Skeletal muscle tissue (tissue), 3 donors: ENCODE measurements at regions not wholly inside any gene's neighbourhood (a gene's known extent, or its start where the extent isn't known, plus 50 kb on each side); places are given as distances from the start of the nearest gene placed in this dataset.

Source experiments
- H3K27ac ChIP-seq: one replicate; pipeline ENCODE4 v1.7.0; 2013; ENCODE audit warnings: mild to moderate bottlenecking, low read depth, low read length, inconsistent platforms
- H3K27me3 ChIP-seq, 3 donors: one replicate each; pipeline ENCODE4 v1.7.0; 2013; ENCODE audit warnings: low read length in 3 of 3; ENCODE audit not compliant: control insufficient read depth in 3 of 3, insufficient read depth in 3 of 3
- H3K36me3 ChIP-seq, 3 donors: one replicate each; pipeline ENCODE4 v1.7.0; 2013; ENCODE audit warnings: low read length in 3 of 3; ENCODE audit not compliant: control insufficient read depth in 3 of 3, insufficient read depth in 3 of 3
- H3K4me1 ChIP-seq, 3 donors: one replicate each; pipeline ENCODE4 v1.7.0; 2013; ENCODE audit warnings: low read length in 3 of 3, mild to moderate bottlenecking in 3 of 3; ENCODE audit not compliant: control insufficient read depth in 3 of 3, insufficient read depth in 3 of 3
- H3K4me3 ChIP-seq, 3 donors: one replicate each; pipeline ENCODE4 v1.7.0; 2013; ENCODE audit warnings: low read length in 3 of 3
- H3K9ac ChIP-seq, 3 donors: one replicate each; pipeline ENCODE4 v1.7.0; 2013; ENCODE audit warnings: low read length in 3 of 3, mild to moderate bottlenecking in 3 of 3, moderate library complexity in 2 of 3, low read depth in 1 of 3
- H3K9me3 ChIP-seq, 3 donors: one replicate each; pipeline ENCODE4 v1.7.0; 2013; ENCODE audit warnings: low read length in 3 of 3; ENCODE audit not compliant: control insufficient read depth in 3 of 3
- donor health status: Osteomylitis.

DNA sequence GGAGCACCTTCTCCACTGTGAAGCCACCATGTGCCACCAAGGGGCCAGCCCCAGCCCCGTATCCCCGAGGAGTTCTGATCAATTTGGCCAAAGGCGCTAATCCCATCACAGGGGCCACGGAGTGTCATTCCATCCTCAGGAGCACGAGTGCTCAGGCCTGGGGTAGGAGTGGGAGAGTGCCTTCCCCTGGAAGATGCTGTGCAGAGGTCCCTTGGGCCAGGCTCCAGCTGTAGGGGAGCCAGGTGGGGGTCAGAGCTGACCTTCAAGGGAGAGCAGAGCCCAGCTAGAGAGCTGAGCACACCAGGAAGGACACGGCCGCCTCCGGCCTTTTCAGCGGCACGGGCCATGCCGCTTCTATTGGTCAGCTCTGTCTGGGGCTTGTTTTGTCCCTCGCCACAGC lies 1459.9 kb downstream of the BRD1 start:
- H3K36me3 ChIP-seq = no peaks in the 10 kb centered on the region
- H3K27me3 ChIP-seq = peaks cover 0 to 18% (median 15%) of the 10 kb centered on the region in 3 donors
- H3K4me1 ChIP-seq = no peaks in the 10 kb centered on the region
- H3K4me3 ChIP-seq = no peak overlapping the region
- H3K9me3 ChIP-seq = no peaks in the 10 kb centered on the region
- no peak overlapping the region for H3K9ac ChIP-seq
- no peak overlapping the region for H3K27ac ChIP-seq

GRCh38 chr22:48366591-48366990 lies 1461.1 kb downstream of the BRD1 start:
- Histone ChIP-seq H3K36me3 (no peaks in the 10 kb centered on the region), H3K27ac (no peak overlapping the region), H3K27me3 (peaks cover 0 to 18% (median 15%) of the 10 kb centered on the region in 3 donors), H3K9ac (no peak overlapping the region), H3K9me3 (no peaks in the 10 kb centered on the region), H3K4me3 (no peak overlapping the region), H3K4me1 (no peaks in the 10 kb centered on the region)

GRCh38 chr22:48366056-48366455 lies 1461.6 kb downstream of the BRD1 start:
- Histone ChIP-seq H3K4me3 (no peak overlapping the region), H3K4me1 (no peaks in the 10 kb centered on the region), H3K36me3 (no peaks in the 10 kb centered on the region), H3K27me3 (peaks cover 0 to 15% (median 15%) of the 10 kb centered on the region in 3 donors), H3K27ac (no peak overlapping the region), H3K9ac (no peak overlapping the region), H3K9me3 (no peaks in the 10 kb centered on the region)

- no peak overlapping the region for H3K27ac ChIP-seq
- H3K27me3 ChIP-seq = peaks cover 0 to 12% (median 11%) of the 10 kb centered on the region in 3 donors
- H3K9me3 ChIP-seq = no peaks in the 10 kb centered on the region
- no peak overlapping the region for H3K4me3 ChIP-seq
- H3K4me1 ChIP-seq = no peaks in the 10 kb centered on the region
- no peaks in the 10 kb centered on the region for H3K36me3 ChIP-seq
- H3K9ac ChIP-seq = no peak overlapping the region
Observed at GRCh38 chr22:48365386-48365785, 1462.3 kb downstream of the BRD1 start.

GRCh38 chr22:48362721-48363404 lies 1464.8 kb downstream of the BRD1 start:
- peaks cover 0 to 19% (median 16%) of the 10 kb centered on the region in 3 donors for H3K27me3 ChIP-seq
- H3K9me3 ChIP-seq = no peaks in the 10 kb centered on the region
- no peak overlapping the region for H3K4me3 ChIP-seq
- H3K27ac ChIP-seq = no peak overlapping the region
- H3K36me3 ChIP-seq = no peaks in the 10 kb centered on the region
- H3K9ac ChIP-seq = no peak overlapping the region
- no peaks in the 10 kb centered on the region for H3K4me1 ChIP-seq

DNA sequence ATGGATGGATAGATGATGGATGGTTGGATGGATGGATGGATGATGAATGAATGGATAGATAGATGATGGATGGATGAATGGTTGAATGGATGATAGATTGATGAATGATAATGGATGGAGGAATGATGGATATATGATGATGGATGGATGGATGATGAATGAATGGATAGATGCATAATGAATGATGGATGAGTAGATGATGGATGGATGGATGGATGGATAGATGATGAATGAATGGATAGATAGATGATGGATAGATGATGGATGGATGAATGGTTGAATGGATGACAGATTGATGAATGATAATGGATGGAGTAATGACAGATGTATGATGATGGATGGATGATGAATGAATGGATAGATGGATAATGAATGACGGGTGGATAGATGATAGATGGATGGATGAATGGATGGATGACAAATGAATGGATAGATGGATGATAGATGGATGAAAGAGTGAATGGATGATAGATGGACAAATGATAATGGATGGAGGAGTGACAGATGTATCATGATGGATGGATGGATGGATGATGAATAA lies 1466.5 kb downstream of the BRD1 start:
- Histone ChIP-seq H3K9ac (no peak overlapping the region), H3K4me3 (no peak overlapping the region), H3K4me1 (no peaks in the 10 kb centered on the region), H3K27me3 (peaks cover 3 to 33% (median 25%) of the 10 kb centered on the region in 3 donors), H3K36me3 (no peaks in the 10 kb centered on the region), H3K9me3 (no peaks in the 10 kb centered on the region), H3K27ac (no peak overlapping the region)

- no peaks in the 10 kb centered on the region for H3K36me3 ChIP-seq
- H3K9me3 ChIP-seq = no peaks in the 10 kb centered on the region
- H3K27me3 ChIP-seq = peaks cover 3 to 36% (median 21%) of the 10 kb centered on the region in 3 donors
- H3K4me3 ChIP-seq = no peak overlapping the region
- H3K4me1 ChIP-seq = no peaks in the 10 kb centered on the region
- no peak overlapping the region for H3K9ac ChIP-seq
- H3K27ac ChIP-seq = no peak overlapping the region
Observed at GRCh38 chr22:48359613-48359965, 1468.1 kb downstream of the BRD1 start.

GRCh38 chr22:48358886-48359612 lies 1468.6 kb downstream of the BRD1 start:
- H3K9me3 ChIP-seq = no peaks in the 10 kb centered on the region
- no peak overlapping the region for H3K9ac ChIP-seq
- no peaks in the 10 kb centered on the region for H3K36me3 ChIP-seq
- H3K27ac ChIP-seq = no peak overlapping the region
- H3K4me3 ChIP-seq = no peak overlapping the region
- peaks cover 3 to 36% (median 25%) of the 10 kb centered on the region in 3 donors for H3K27me3 ChIP-seq
- H3K4me1 ChIP-seq = no peaks in the 10 kb centered on the region

DNA sequence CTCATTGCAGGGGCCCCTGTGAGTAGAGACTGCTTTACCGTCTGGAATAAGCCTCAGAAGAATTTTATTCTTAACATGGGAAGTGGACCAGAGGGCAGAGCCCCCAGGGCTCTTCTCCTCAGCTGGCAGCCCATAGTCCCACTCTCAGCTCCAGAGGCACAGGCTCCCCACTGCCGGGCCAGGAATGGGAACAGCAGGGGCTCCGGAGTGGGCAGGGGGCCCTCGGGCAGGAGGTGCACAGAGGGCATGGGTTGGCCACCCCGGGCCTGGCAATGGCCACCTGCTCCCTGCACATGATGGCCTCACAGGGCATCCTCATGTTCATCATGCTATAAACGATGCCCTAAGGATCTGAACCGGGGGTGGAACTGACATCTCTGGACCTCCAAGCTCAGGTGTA lies 1469.7 kb downstream of the BRD1 start:
- Histone ChIP-seq H3K4me3 (no peak overlapping the region), H3K9me3 (no peaks in the 10 kb centered on the region), H3K27me3 (peaks cover 3 to 40% (median 29%) of the 10 kb centered on the region in 3 donors), H3K36me3 (no peaks in the 10 kb centered on the region), H3K9ac (no peak overlapping the region), H3K4me1 (no peaks in the 10 kb centered on the region), H3K27ac (no peak overlapping the region)

- Histone ChIP-seq H3K36me3 (no peaks in the 10 kb centered on the region), H3K4me1 (no peaks in the 10 kb centered on the region), H3K9me3 (no peaks in the 10 kb centered on the region), H3K9ac (no peak overlapping the region), H3K27me3 (peaks cover 6 to 46% (median 36%) of the 10 kb centered on the region in 3 donors), H3K27ac (no peak overlapping the region), H3K4me3 (no peak overlapping the region)
Observed at GRCh38 chr22:48357196-48357595, 1470.5 kb downstream of the BRD1 start.
